Fibroblast of lung (primary cell): ENCODE measurements at regions not wholly inside any gene's neighbourhood (a gene's known extent, or its start where the extent isn't known, plus 50 kb on each side); places are given as distances from the start of the nearest gene placed in this dataset.

Experiments used
- CTCF ChIP-seq, 2 donors: IDR thresholded peaks in 1 of 2; conservative IDR thresholded peaks in 1 of 2; 1 replicate in 1 of 2; 2 replicates in 1 of 2; pipeline ENCODE4 v1.5.1; 2011 to 2012; ENCODE audit warnings: low read length in 2 of 2, control low read depth in 1 of 2, inconsistent platforms in 1 of 2, low read depth in 1 of 2, mild to moderate bottlenecking in 1 of 2
- EZH2 ChIP-seq: IDR thresholded peaks from 2 replicates; pipeline ENCODE4 v1.5.1; 2012; ENCODE audit warnings: low read length, control low read depth, mild to moderate bottlenecking; ENCODE audit errors: missing control alignments

DNA sequence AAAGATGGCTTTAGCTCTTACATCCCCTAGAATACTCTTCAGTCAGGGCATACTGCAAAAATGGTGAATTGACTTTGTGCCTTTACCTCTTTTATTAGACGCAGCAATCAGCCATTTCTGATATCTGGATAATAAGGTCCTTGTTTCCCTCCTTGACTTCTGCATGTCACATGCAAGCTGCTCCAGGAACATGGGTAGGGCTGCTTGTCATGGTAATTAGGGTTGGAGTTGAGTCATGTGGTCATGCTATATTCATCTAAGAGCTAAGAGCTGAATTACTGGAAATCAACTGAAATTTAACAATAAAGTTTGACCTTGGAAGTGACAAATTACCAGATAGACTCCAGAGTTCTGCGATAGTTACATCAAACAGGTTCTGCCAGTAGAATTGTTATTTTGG lies 122.2 kb downstream of the DDX3Y start:
- TF ChIP-seq CTCF (conservative IDR thresholded peaks at IDR 0.05 in 1 of 2, IDR thresholded peaks at IDR 0.05 in 1 of 2; ENCODE audit: low read depth in 1 of 2, low read length in 2 of 2) (no peak), EZH2 (no peak)
